ENCODE measurements at regions not wholly inside any gene's neighbourhood (a gene's known extent, or its start where the extent isn't known, plus 50 kb on each side); places are given as distances from the start of the nearest gene placed in this dataset.

- DNase-seq, result no peak
Measured at GRCh38 chr11:95466416-95466815, 235.4 kb upstream of the SESN3 start.

- no peak for DNase-seq
Measured at GRCh38 chr11:95465887-95466286, 234.9 kb upstream of the SESN3 start.

GRCh38 chr11:95461858-95462257, 230.9 kb upstream of the SESN3 start:
- DNase-seq, result no peak

GRCh38 chr11:95461348-95461747, 230.3 kb upstream of the SESN3 start:
- no peak for DNase-seq

GRCh38 chr11:95459291-95460042, 228.5 kb upstream of the SESN3 start:
- peak; percentile 43 for DNase-seq

- DNase-seq, result peak; percentile 41
Measured at GRCh38 chr11:95456714-95457491, 225.9 kb upstream of the SESN3 start.

- DNase-seq, result peak; percentile 81
Measured at GRCh38 chr11:95455228-95455970, 224.4 kb upstream of the SESN3 start.

GRCh38 chr11:95453616-95454171, 222.7 kb upstream of the SESN3 start:
- peak; percentile 17 for DNase-seq

GRCh38 chr11:95451682-95452081, 220.7 kb upstream of the SESN3 start:
- DNase-seq, result peak; percentile 91

- peak; percentile 9 for DNase-seq
Measured at GRCh38 chr11:95451261-95451660, 220.3 kb upstream of the SESN3 start.

- DNase-seq, result peak; percentile 80
Measured at GRCh38 chr11:95450547-95451123, 219.6 kb upstream of the SESN3 start.

GRCh38 chr11:95445746-95446333, 214.8 kb upstream of the SESN3 start:
- DNase-seq, result peak; percentile 8

GRCh38 chr11:95444309-95445241, 213.6 kb upstream of the SESN3 start:
- no peak for DNase-seq

GRCh38 chr11:95443386-95443785, 212.4 kb upstream of the SESN3 start:
- no peak for DNase-seq

- no peak for DNase-seq
Measured at GRCh38 chr11:95442531-95443050, 211.6 kb upstream of the SESN3 start.

GRCh38 chr11:95435628-95436353, 204.8 kb upstream of the SESN3 start:
- DNase-seq, result no peak

- no peak for DNase-seq
Measured at GRCh38 chr11:95435192-95435591, 204.2 kb upstream of the SESN3 start.

- DNase-seq, result no peak
Measured at GRCh38 chr11:95434489-95435057, 203.6 kb upstream of the SESN3 start.

GRCh38 chr11:95434009-95434408, 203.0 kb upstream of the SESN3 start:
- no peak for DNase-seq
